NOMO-1 treated with dmso at 0.1 percent for 144 hours (cell line): ENCODE measurements at regions not wholly inside any gene's neighbourhood (a gene's known extent, or its start where the extent isn't known, plus 50 kb on each side); places are given as distances from the start of the nearest gene placed in this dataset.
"Not testable (repeated sequence)": the region's sequence is repeated elsewhere in the genome, so short reads cannot be mapped to it uniquely, and the experiment has no call there.

ENCODE experiments used
- DNase-seq: peaks from one replicate; lab custom pipeline; 2025; ENCODE audit not compliant: unreplicated experiment; lab: John Stamatoyannopoulos, UW

GRCh38 chr11:127993788-127994187 lies 593.6 kb downstream of the ETS1 start:
- DNase-seq = no peak

DNA sequence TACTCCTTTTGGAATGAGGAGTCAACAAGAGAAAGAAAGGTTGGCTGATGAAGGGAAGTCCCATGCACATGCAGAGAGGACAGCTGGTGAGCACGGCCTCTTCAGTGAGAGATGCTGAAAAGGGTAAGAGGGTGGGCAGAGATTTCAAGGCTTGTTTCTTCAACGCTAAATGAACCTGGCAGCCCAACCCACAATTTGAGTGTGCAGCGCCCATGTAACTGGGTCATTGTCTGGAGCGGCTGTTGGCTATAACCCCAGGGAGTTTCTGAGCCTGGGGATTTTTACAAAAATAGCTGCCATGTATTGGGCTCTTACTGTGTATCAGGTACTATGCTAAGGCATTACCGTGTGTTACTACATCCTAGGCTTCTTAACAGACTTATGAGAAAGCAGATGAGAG lies 594.1 kb downstream of the ETS1 start:
- no peak for DNase-seq

GRCh38 chr11:127986073-127986472 lies 601.3 kb downstream of the ETS1 start:
- no peak for DNase-seq

DNA sequence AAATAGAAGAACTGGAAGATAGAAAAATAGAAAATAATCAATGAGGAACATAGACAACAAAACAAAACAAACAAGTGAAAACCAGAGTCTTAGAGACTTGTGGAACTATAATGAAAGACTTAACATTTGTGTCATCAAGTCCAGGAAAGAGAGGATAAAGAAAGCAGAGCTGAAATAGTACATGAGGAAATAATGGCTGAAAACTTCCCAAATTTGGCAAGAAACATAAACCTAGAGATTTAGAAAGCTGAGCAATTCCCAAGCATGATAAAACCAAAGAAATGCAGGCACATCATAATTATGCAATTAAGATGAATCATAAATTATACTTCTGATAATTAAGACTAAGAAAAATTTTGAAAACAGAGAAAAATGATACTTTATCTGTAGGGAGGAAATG lies 614.5 kb downstream of the ETS1 start:
- no peak for DNase-seq

GRCh38 chr11:127971448-127971847 lies 615.9 kb downstream of the ETS1 start:
- DNase-seq = no peak

DNA sequence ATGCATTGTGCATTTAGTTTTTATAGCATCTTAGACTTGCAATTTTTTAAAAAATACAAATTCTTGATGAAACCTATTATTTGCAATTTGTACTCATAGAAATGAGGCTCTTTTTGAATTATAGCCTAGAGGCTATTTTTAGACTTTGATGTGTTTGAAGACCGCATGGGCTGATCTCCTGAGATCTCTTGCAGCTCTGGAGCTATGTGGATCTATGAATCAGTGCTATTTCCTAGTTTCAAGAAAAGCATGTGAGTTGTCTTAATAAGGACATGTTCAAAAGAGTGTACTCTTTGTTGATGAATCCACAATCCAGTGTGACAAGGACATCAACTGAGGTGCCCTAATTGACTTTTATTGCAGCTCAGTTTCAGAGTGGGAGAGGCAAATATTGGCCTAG lies 620.5 kb downstream of the ETS1 start:
- no peak for DNase-seq

GRCh38 chr11:127965939-127966668 lies 621.3 kb downstream of the ETS1 start:
- DNase-seq = no peak

GRCh38 chr11:127962416-127962815 lies 624.9 kb downstream of the ETS1 start:
- no peak for DNase-seq

DNA sequence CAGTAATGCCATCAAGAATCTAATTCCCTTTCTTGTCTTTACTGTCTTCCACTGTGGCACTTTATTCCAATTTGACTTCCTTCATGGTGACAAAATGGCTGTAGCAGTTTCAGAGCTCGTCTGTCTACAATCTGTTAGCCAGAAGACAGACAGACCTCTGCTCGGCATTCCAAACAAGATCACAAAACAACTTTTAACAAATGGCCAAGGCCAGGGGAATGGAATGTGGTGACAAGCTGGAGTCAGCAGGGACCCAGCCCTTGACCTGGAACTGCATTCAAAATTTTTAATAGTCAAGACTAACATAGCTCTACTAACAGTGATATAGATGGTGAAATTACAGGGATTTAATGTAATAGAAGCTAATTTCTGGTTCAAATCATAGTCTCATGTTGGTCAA lies 637.2 kb downstream of the ETS1 start:
- no peak for DNase-seq

DNA sequence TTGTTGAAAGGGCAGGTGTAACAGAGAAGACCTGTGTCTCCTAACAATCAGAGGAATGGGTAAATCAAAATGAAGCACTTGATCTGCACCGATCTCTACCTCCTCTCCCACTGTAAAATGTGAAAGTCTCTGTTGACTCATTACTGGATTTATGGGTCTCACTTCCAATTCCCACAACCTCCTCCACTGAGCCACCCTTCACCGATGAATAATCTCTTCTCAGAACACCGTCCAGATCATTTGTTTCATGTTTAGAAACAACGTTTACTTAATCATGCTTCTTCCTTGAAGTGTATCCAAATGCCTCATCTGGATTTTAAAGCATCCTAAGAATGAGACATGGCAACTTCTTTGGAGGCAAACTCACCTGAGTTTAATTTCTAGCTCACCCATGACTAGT lies 643.6 kb downstream of the ETS1 start:
- no peak for DNase-seq

GRCh38 chr11:127943152-127943551 lies 644.2 kb downstream of the ETS1 start:
- no peak for DNase-seq

- not testable (repeated sequence) for DNase-seq
These were observed 645.8 kb downstream of the ETS1 start for GRCh38 chr11:127941554-127941953.

DNA sequence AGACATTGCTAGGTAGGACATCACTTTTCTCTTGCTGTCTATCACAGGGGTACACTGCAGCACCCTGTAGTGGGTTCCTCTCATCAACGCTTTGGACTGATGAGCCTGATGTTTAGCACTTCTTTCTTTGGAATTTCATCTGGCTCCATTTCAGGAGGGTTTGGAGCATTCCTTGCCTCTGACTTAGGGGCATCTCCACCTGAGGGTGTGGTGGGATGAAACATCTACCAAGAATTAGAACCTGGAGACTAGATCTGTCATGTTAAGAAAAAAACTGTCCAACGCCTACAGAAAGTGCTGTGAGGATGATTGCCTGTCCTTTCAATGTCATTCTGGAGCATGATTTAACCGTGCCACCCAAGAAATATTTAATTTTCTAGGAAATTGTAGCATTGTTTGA lies 648.4 kb downstream of the ETS1 start:
- no peak for DNase-seq

DNA sequence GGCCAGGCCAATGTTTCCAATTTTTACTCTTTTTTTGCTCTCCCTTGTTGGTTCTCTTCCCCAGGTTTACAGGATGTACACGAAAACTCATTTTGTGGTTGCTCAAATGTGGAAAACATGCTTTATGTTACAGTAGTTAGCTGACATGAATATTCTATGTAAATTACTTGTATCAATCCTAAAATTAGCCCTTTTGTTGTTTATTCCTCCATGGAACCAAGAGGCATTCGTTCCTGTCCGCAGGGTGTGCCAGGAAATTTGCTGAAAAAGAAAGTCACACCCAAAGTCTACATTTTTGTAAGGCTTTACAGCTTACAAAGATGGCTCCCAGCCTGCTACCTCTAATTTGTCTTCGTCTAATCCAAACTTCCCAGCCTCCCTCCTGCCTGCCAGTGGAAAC lies 652.3 kb downstream of the ETS1 start:
- DNase-seq = no peak

DNA sequence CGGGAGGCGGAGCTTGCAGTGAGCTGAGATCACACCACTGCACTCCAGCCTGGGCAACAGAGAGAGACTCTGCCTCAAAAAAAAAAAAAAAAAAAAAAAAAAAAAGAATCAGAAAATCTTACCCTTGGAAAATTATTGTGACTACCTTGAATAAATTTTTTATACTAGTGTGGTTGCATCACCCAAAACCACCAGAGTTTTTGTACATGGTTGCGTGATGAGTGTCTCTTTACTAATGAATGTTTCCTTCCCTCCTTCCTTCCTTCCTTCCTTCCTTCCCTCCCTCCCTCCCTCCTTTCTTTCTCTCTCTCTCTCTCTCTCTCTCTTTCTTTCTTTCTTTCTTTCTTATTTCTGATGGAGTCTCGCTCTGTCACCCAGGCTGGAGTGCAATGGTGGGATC lies 653.4 kb downstream of the ETS1 start:
- not testable (repeated sequence) for DNase-seq

DNA sequence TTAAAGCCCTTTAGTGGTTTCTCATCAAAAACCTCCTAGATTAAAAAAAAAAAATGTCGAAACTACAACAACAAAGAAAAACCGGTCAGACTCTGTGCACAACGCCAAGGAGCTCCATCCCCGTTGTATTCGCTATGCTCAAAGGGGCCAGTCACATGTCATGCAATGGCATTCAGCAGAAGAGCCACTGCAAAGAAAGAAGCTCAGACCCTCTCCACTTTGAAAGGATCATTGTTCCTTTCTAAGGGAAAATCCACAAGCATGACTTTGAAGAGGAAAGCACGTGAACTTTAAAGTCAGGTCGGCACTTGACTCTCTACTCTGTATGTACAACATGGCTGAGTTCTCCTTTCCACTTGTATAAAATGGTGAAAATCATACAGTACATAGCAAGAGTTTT lies 655.6 kb downstream of the ETS1 start:
- DNase-seq = no peak

DNA sequence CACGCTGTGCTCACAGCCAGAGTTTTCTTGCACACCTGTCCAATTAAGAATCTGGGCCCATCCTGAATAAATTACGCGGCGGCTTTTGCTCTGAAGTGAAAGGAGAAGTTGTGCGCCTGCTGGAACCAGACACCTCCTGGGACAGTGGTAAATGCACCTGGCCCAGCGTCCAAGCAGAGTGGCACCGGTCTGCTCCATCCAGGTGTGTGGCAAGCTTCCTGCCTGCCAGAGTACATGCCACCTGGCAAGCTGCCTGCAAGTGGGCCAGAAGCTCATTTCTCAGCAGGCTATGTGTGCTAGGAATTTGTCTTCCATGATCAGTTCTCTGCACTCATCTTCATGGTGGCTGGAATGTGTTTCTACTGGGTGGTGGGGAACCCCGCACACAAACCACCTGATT lies 660.6 kb downstream of the ETS1 start:
- no peak for DNase-seq

GRCh38 chr11:127925475-127925874 lies 661.9 kb downstream of the ETS1 start:
- DNase-seq = no peak

GRCh38 chr11:127919206-127920000 lies 668.0 kb downstream of the ETS1 start:
- DNase-seq = no peak

- no peak for DNase-seq
These were observed 685.0 kb downstream of the ETS1 start for GRCh38 chr11:127902382-127902781.

DNA sequence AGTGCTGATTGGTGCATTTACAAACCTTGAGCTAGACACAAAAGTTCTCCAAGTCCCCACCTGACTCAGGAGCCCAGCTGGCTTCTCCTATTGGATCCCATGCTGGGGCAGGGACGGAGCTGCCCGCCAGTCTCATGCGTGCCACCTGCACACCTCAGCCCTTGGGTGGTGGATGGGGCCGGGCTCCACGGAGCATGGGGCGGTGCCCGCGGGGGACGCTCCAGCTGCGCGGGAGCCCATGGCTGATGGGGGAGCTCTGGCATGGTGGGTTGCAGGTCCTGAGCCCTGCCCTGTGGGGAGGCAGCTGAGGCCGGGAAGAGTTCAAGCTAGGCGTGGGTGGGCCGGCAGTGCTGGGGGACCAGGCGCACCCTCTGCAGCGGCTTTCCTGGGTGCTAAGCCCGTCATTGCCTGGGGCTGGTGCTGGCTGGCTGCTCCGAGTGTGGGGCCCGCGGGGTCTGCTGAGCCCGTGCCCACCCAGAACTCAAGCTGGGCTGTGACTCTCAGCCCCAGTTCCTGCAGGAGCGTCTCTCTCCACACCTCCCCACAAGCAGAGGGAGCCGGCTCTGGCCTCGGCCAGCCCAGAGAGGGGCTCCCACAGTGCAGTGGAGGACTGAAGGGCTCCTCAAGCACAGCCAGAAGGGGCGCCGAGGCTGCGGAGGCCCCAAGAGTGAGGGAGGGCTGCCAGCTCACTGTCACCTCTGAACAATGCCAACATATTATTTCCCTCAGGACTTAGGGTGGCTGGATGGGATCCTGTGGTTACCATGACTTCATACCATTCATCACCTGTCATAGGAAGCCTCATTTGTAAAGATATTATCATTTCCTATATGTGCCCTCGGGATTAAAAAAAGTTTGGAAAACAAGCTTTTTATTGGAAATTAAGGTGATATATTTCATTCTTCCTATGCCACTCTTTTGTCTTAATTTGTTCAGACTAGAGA lies 688.7 kb downstream of the ETS1 start:
- DNase-seq = no peak
